ENCODE measurements at regions not wholly inside any gene's neighbourhood (a gene's known extent, or its start where the extent isn't known, plus 50 kb on each side); places are given as distances from the start of the nearest gene placed in this dataset.
A peak's percentile ranks its signal among the peaks of the same experiment; 100 is the strongest.

DNA sequence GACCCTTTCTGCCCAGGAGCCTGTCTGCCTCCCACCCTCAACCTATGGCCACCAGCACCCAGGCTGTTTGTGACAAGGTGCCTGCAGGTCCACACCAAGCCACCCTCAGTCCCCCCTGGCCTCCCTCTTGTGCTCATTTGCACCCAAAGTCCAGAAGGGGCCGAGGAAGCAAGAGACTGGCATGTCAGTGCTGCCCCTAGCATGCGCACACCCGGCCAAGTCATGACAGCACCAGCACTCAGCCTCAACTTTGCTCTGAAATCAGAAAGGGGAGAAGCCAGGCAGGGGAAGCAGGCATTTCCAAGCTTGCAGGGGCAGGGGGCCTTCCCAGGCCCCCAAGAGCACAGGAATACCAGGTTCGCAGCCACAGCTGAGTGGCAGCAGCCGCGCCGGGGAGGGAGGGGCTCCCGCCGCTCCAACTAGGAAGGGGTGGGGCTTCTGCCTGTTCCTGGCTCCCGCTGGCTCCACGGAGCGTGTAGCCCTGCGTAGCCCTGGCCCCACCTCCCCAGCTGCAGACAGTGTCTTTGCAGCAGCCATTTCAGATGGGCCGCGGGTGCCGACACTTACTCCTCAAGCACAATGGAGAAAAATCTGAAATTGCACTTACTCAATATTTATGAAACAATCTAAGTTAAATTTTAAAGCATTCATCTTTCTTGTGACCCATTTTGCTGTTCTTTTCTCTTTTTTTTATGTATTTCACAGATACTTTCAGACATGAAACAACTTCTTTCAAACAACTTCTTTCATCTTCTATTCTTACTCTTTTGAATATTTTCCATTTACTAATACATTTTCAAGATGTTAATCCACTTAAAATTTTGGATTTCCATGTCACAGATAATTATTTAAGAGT is 54.9 kb upstream of the ABCB5 start:
- Histone ChIP-seq H3K36me3 (ENCODE audit: control insufficient read depth, insufficient read depth, low read length) (no peaks in the 10 kb centered on the region), H3K14ac (replicated peaks; ENCODE audit: low read depth, low read length) (no peak overlapping the region), H3K79me1 (ENCODE audit: low read depth in 1 of 2, low read length in 2 of 2) (no peaks in the 10 kb centered on the region), H3K4me3 (ENCODE audit: insufficient read depth, low read depth, low read length) (no peak overlapping the region), H2BK20ac (ENCODE audit: low read depth, low read length) (no peak overlapping the region), H3K4me2 (ENCODE audit: low read depth, low read length) (no peak overlapping the region), H3K9me3 (ENCODE audit: control insufficient read depth, insufficient read depth, low read length) (0 out of 2 replicates have a peak, but pooled peaks cover 2% of the 10 kb centered on the region), H3K9me1 (ENCODE audit: insufficient read depth, low read length) (no peaks in the 10 kb centered on the region), H4K20me1 (ENCODE audit: insufficient read depth, low read length) (no peaks in the 10 kb centered on the region), H4K5ac (ENCODE audit: low read depth, low read length) (no peak overlapping the region), H2BK5ac (ENCODE audit: low read depth, low read length, poor library complexity, severe bottlenecking) (no peak overlapping the region), H3K18ac (ENCODE audit: low read depth, low read length) (no peak overlapping the region), H2AFZ (replicated peaks; ENCODE audit: low read length, poor library complexity) (peak overlapping the region; percentile 32), H4K8ac (ENCODE audit: low read depth in 2 of 2, low read length in 2 of 2) (no peak overlapping the region), H4K91ac (ENCODE audit: insufficient read depth, low read depth, low read length) (no peak overlapping the region), H2BK15ac (ENCODE audit: low read depth, low read length) (no peak overlapping the region), H3K9ac (ENCODE audit: low read depth, low read length) (no peak overlapping the region), H3K27me3 (ENCODE audit: control insufficient read depth, insufficient read depth, low read length) (no peaks in the 10 kb centered on the region), H3K4me1 (ENCODE audit: control insufficient read depth, insufficient read depth, low read length) (no peaks in the 10 kb centered on the region), H2AK9ac (replicated peaks; ENCODE audit: low read depth, low read length, poor library complexity) (no peak overlapping the region), H3K4ac (ENCODE audit: low read depth, low read length) (no peak overlapping the region), H3K56ac (ENCODE audit: extremely low read depth, insufficient read depth, low read length) (no peak overlapping the region), H3K23ac (ENCODE audit: low read depth, low read length) (no peak overlapping the region), H3K27ac (ENCODE audit: insufficient read depth, low read length) (no peak overlapping the region), H2AK5ac (ENCODE audit: low read depth, low read length) (no peak overlapping the region), H2BK120ac (ENCODE audit: low read depth, low read length) (no peak overlapping the region)
- BruUV-seq (replicated peaks), result no TSS peak
- intact Hi-C loops (cut with micrococcal nuclease), result no loop called here
- ATAC-seq (ENCODE audit: low read depth) (no peak), DNase-seq (no peak)
- WGBS, 2 experiments (ENCODE audit: extremely low coverage in 2 of 2, insufficient read length in 1 of 2), result 57% methylated on average over 3 of the region's 16 CpGs; no CpG with 5 or more reads in 1 of the 2 experiments
- no peak for TF ChIP-seq CTCF (conservative IDR thresholded peaks at IDR 0.05; ENCODE audit: low read depth, low read length)
- no peak for TF ChIP-seq MAZ (IDR thresholded peaks at IDR 0.05; ENCODE audit: borderline replicate concordance, low read depth, low read length)
- no peak for TF ChIP-seq CHD1 (IDR thresholded peaks at IDR 0.05; ENCODE audit: low read depth, low read length)
- TF ChIP-seq FOS (IDR thresholded peaks at IDR 0.05; ENCODE audit: low read depth, low read length), result no peak
- ChIA-PET POLR2A (ENCODE audit: unreplicated experiment) (no interaction called here), CTCF (no interaction called here)
- in situ Hi-C loops (cut with MboI; ENCODE audit: low sequenced_read_pairs), result no loop called here
- dilution Hi-C loops (cut with HindIII; ENCODE audit: low sequenced_read_pairs, unreplicated experiment), result no loop called here
